GM18517 (cell line): ENCODE measurements at regions not wholly inside any gene's neighbourhood (a gene's known extent, or its start where the extent isn't known, plus 50 kb on each side); places are given as distances from the start of the nearest gene placed in this dataset.

ENCODE experiments used
- ATAC-seq: cut with Tn5 transposase; IDR thresholded peaks from one replicate; pipeline ENCODE4 v1.9.1; 2021; ENCODE audit warnings: mild to moderate bottlenecking, moderate library complexity; ENCODE audit not compliant: unreplicated experiment

GRCh38 chr10:58932577-58933314 is 243.7 kb upstream of the PHYHIPL start:
- no peak for ATAC-seq

- no peak for ATAC-seq
Observed at GRCh38 chr10:58936364-58936763, 240.1 kb upstream of the PHYHIPL start.

GRCh38 chr10:58937423-58937822 is 239.0 kb upstream of the PHYHIPL start:
- ATAC-seq: no peak

- no peak for ATAC-seq
Observed at GRCh38 chr10:58942724-58943123, 233.7 kb upstream of the PHYHIPL start.

GRCh38 chr10:58943256-58943890 is 233.1 kb upstream of the PHYHIPL start:
- no peak for ATAC-seq

GRCh38 chr10:58943960-58944359 is 232.5 kb upstream of the PHYHIPL start:
- ATAC-seq: no peak

GRCh38 chr10:58948303-58948702 is 228.1 kb upstream of the PHYHIPL start:
- no peak for ATAC-seq

GRCh38 chr10:58950618-58951017 is 225.8 kb upstream of the PHYHIPL start:
- ATAC-seq: no peak

- ATAC-seq: no peak
Observed at GRCh38 chr10:58951087-58951486, 225.4 kb upstream of the PHYHIPL start.

GRCh38 chr10:58951746-58952145 is 224.7 kb upstream of the PHYHIPL start:
- no peak for ATAC-seq

GRCh38 chr10:58952162-58952601 is 224.3 kb upstream of the PHYHIPL start:
- ATAC-seq: no peak

GRCh38 chr10:58952747-58953466 is 223.5 kb upstream of the PHYHIPL start:
- ATAC-seq: peak; percentile 74

- no peak for ATAC-seq
Observed at GRCh38 chr10:58954178-58954577, 222.3 kb upstream of the PHYHIPL start.

GRCh38 chr10:58955615-58956014 is 220.8 kb upstream of the PHYHIPL start:
- no peak for ATAC-seq

- no peak for ATAC-seq
Observed at GRCh38 chr10:58956926-58957325, 219.5 kb upstream of the PHYHIPL start.

GRCh38 chr10:58957517-58957916 is 218.9 kb upstream of the PHYHIPL start:
- no peak for ATAC-seq

GRCh38 chr10:58963101-58963534 is 213.3 kb upstream of the PHYHIPL start:
- no peak for ATAC-seq

GRCh38 chr10:58963723-58964124 is 212.7 kb upstream of the PHYHIPL start:
- no peak for ATAC-seq

- no peak for ATAC-seq
Observed at GRCh38 chr10:58965855-58966254, 210.6 kb upstream of the PHYHIPL start.

- no peak for ATAC-seq
Observed at GRCh38 chr10:58967551-58968388, 208.7 kb upstream of the PHYHIPL start.

- ATAC-seq: no peak
Observed at GRCh38 chr10:58968389-58968755, 208.1 kb upstream of the PHYHIPL start.
